Muscle of leg (tissue), 3 donors: ENCODE measurements at regions not wholly inside any gene's neighbourhood (a gene's known extent, or its start where the extent isn't known, plus 50 kb on each side); places are given as distances from the start of the nearest gene placed in this dataset.
"Not testable (repeated sequence)": the region's sequence is repeated elsewhere in the genome, so short reads cannot be mapped to it uniquely, and the experiment has no call there.

Experiments
- DNase-seq: peaks from one replicate; pipeline ENCODE4 v3.0.0; 2013
- H3K27ac ChIP-seq: one replicate; pipeline ENCODE4 v1.5.1; 2013; ENCODE audit warnings: mild to moderate bottlenecking, low read length, control low read depth
- H3K27me3 ChIP-seq: one replicate; pipeline ENCODE4 v1.6.1; 2013; ENCODE audit warnings: low read length; ENCODE audit not compliant: control insufficient read depth, insufficient read depth
- H3K36me3 ChIP-seq: one replicate; pipeline ENCODE4 v1.6.1; 2013; ENCODE audit warnings: low read length; ENCODE audit not compliant: control insufficient read depth, insufficient read depth
- H3K4me1 ChIP-seq: one replicate; pipeline ENCODE4 v1.6.1; 2013; ENCODE audit warnings: low read length; ENCODE audit not compliant: control insufficient read depth, insufficient read depth
- H3K4me3 ChIP-seq: one replicate; pipeline ENCODE4 v1.5.1; 2013; ENCODE audit warnings: low read length, control low read depth
- H3K9me3 ChIP-seq: replicated peaks from 2 replicates; pipeline ENCODE4 v1.6.1; 2013; ENCODE audit warnings: low read depth, low read length; ENCODE audit not compliant: control insufficient read depth
- WGBS: methylation state at CpG from one replicate; pipeline ENCODE4 v1.1.5; 2013; ENCODE audit warnings: missing lambda C conversion rate; ENCODE audit not compliant: insufficient coverage; 5-methylcytosine and 5-hydroxymethylcytosine counted together

DNA sequence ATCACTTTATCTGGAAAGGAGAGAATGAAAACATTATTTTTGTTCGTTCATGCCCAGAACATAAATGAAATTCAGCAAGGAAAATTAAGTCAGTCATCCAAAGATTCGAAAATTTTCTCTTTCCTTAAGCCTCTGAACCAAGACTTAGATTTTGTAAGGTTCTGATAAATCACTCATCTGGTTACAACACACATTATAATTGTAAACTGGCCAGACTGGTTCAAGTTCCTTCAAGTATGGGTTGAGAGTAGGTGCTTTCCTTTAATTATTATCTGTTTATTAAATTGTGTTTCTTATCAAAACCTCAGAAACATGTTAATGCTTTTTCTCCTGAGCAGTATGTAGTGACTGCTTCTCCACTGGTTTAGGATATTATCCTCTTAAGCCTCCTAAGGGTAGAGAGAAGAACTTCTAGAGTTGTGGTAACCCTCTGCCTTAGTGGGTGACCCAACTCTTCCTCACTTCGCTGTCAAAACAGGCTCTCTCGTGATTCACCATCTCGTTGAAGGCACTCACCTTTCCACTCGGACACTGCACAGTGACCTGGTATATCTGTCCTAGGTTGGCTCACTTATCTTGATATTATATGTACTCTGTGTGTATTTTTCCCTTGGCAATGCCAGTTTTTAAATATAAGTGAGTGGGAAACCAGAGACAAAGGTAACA is 325.9 kb downstream of the PAX3 start:
- Histone ChIP-seq H3K27me3 (no peaks in the 10 kb centered on the region), H3K9me3 (no peaks in the 10 kb centered on the region), H3K27ac (no peak overlapping the region), H3K4me3 (no peak overlapping the region), H3K4me1 (no peaks in the 10 kb centered on the region), H3K36me3 (no peaks in the 10 kb centered on the region)
- no CpG with 5 or more reads among the region's 6 CpGs for WGBS
- no peak for DNase-seq

DNA sequence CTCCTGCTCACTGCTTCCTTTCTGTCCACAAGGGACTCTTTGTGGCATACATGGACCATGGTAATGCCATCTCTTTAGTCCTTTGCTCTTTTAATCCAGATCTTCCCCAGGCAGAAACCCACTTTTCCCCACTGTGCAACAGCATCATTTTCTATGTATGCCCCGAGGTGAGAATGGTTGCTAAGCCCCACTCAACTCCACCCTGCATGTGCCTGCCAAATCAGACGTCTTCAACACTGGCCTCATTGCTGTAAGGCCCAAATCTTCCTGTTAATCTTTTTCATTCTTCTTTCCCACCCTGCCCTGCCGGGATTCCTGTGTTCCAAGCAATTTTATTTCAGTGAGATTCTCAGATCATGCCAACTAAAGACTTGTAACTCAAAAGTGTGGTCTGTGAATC is 328.4 kb downstream of the PAX3 start:
- H3K9me3 ChIP-seq: no peaks in the 10 kb centered on the region
- H3K27ac ChIP-seq: no peak overlapping the region
- no peak overlapping the region for H3K4me3 ChIP-seq
- DNase-seq: no peak
- H3K36me3 ChIP-seq: no peaks in the 10 kb centered on the region
- no peaks in the 10 kb centered on the region for H3K27me3 ChIP-seq
- H3K4me1 ChIP-seq: no peaks in the 10 kb centered on the region
- WGBS: 18% methylated on average over 2 of the region's 3 CpGs

DNA sequence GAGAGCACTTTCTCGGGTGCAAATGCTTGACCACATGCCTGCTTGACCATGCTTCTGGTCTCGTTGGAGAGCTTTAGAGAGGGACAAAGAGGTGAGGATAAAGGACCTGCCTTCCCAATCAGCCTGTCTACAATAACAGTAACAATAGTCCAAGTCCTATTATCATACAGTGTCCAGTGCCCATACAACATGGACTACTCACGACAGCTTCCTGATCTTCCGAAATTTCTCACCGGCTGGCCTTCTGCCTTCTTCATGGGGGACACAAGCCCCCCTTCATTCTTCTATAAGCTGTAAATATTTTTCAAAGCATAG is 329.0 kb downstream of the PAX3 start:
- Histone ChIP-seq H3K27ac (no peak overlapping the region), H3K27me3 (no peaks in the 10 kb centered on the region), H3K4me1 (no peaks in the 10 kb centered on the region), H3K4me3 (no peak overlapping the region), H3K36me3 (no peaks in the 10 kb centered on the region), H3K9me3 (no peaks in the 10 kb centered on the region)
- DNase-seq: no peak
- 88% methylated on average over 3 of the region's 5 CpGs for WGBS

DNA sequence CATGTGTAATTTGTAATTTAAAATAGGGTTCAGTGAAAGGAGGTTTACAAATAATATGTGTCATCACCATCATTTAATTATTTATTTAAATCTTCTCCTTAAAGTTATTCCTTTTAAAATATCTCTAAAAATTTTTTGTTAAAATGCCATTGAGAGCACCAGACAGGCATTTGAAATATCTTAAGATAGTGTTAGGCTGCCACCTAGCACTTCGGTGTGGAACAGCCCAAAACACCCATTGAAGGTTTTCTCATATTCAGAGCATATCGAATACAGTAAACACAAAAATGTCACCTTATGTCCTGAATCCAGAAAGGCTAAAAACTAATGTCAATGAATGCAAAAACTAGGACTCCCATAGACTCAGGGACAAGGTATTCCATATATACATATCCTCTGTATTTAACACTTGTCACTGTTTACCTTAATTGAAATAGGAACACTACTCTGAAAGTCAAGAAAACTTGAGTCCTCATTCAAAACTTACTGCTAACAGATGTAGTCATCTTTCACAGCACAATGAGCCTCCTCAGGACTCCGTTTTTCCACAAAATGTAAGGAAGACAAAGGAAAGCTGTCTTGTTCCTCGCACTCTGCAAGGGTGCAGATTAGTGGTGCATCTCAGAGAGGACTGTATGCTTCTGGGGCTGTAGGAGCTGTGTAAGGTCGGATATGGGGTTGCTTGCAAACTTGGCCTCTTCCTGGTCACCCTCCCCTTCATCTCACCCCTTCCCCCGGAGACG is 329.5 kb downstream of the PAX3 start:
- no CpG with 5 or more reads among the region's 7 CpGs for WGBS
- DNase-seq: peak; percentile 65
- no peaks in the 10 kb centered on the region for H3K27me3 ChIP-seq
- no peaks in the 10 kb centered on the region for H3K36me3 ChIP-seq
- no peak overlapping the region for H3K4me3 ChIP-seq
- H3K4me1 ChIP-seq: no peaks in the 10 kb centered on the region
- no peak overlapping the region for H3K27ac ChIP-seq
- H3K9me3 ChIP-seq: no peaks in the 10 kb centered on the region

DNA sequence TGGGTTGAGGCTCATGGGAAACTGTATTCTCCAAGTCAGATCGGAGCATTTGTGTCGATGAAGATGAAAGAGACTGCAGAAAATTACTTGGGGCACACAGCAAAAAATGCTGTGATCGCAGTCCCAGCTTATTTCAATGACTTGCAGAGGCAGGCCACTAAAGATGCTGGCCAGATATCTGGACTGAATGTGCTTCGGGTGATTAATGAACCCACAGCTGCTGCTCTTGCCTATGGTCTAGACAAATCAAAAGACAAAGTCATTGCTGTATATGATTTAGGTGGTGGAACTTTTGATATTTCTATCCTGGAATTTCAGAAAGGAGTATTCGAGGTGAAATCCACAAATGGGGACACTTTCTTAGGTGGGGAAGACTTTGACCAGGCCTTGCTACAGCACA is 336.6 kb downstream of the PAX3 start:
- H3K27me3 ChIP-seq: no peaks in the 10 kb centered on the region
- H3K36me3 ChIP-seq: no peaks in the 10 kb centered on the region
- WGBS: 92% methylated on average over 5 of the region's 5 CpGs
- no peak overlapping the region for H3K4me3 ChIP-seq
- H3K4me1 ChIP-seq: no peaks in the 10 kb centered on the region
- DNase-seq: no peak
- no peaks in the 10 kb centered on the region for H3K9me3 ChIP-seq
- no peak overlapping the region for H3K27ac ChIP-seq

DNA sequence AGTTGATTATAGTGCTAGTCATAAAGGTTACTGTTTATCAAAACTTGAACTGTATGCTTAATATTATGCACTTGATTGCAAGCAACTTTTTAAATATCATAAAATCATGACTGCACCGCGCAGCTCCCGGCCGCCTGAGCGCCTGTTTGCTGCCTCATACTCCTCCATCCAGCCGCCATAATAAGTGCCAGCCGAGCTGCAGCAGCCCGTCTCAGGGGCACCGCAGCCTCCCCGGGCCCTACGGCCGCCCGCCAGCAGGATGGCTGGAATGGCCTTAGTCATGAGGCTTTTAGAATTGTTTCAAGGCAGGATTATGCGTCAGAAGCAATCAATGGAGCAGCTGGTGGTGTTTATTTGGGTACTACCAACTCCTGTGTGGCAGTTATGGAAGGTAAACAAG is 337.2 kb downstream of the PAX3 start:
- 88% methylated on average over 12 of the region's 14 CpGs for WGBS
- no peak overlapping the region for H3K4me3 ChIP-seq

DNA sequence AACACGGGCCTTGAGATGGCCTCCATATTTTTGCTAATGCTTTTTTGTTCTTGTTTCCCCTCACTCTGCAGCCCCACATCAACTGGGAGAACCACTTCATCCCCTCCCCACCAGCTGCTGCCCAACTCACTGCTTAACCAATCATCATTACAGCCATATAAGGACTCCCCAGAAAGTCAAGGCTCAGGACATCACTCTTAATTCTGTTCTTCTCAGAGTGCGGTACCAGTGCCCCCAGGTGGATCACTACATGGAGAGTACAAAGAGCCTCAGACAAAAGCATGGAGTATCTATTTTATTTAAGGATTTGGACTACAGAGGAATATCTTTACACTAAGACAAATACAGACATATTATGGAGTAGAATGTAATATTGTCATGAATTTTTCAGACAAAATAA is 340.6 kb downstream of the PAX3 start:
- DNase-seq: no peak
- WGBS: 62% methylated on average over 1 of the region's 2 CpGs

More for the DNA sequence above, 337.2 kb downstream of the PAX3 start:
- H3K27me3 ChIP-seq: no peaks in the 10 kb centered on the region
- no peak overlapping the region for H3K27ac ChIP-seq
- H3K4me1 ChIP-seq: no peaks in the 10 kb centered on the region
- no peak for DNase-seq
- no peaks in the 10 kb centered on the region for H3K9me3 ChIP-seq
- no peaks in the 10 kb centered on the region for H3K36me3 ChIP-seq

DNA sequence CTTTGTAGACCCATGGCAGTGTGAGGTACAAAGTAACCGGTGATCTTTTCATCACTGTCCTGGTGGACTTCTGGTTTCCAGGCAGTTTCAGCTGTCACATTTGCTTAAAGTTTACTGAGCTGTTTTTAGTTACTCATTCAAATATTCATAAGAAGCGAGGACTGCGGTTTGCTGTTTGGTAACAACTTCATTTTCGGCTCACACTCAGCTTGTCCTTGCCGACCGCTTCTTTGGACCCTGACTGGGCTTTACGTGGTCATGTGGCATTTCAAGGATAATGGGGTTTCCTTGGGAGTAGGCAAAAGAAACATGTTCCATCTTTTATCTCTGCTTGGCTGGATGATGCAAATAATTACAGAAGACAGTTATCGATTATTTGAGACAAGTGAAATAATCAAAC is 350.7 kb downstream of the PAX3 start:
- 100% methylated on average over 2 of the region's 8 CpGs for WGBS
- Histone ChIP-seq H3K9me3 (no peaks in the 10 kb centered on the region), H3K4me3 (no peak overlapping the region), H3K27ac (no peak overlapping the region), H3K36me3 (no peaks in the 10 kb centered on the region), H3K27me3 (no peaks in the 10 kb centered on the region), H3K4me1 (no peaks in the 10 kb centered on the region)
- no peak for DNase-seq

More for the DNA sequence above, 340.6 kb downstream of the PAX3 start:
- no peak overlapping the region for H3K27ac ChIP-seq
- no peaks in the 10 kb centered on the region for H3K9me3 ChIP-seq
- no peaks in the 10 kb centered on the region for H3K27me3 ChIP-seq
- no peak overlapping the region for H3K4me3 ChIP-seq
- no peaks in the 10 kb centered on the region for H3K4me1 ChIP-seq
- H3K36me3 ChIP-seq: no peaks in the 10 kb centered on the region

DNA sequence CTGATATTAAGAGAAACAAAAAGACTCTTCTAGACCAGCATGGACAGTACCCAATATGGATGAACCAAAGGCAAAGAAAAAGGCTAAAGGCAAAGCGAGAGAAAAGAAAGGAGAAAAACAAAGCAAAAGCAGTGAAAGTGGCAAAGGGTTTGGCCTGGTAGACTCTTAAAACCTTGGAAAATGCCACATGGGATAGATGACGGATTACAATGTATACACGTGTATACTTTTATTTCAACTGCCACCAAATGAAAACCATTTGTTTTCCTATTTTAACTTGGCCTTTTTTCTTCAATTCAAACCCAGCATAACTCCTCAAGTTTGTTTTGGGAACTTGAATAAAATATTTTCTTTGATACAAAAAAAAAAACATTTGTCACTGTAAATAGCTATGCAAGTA is 354.3 kb downstream of the PAX3 start:
- not testable (repeated sequence) for DNase-seq, H3K36me3 ChIP-seq, H3K27ac ChIP-seq, H3K27me3 ChIP-seq, H3K4me1 ChIP-seq, H3K4me3 ChIP-seq, H3K9me3 ChIP-seq
- WGBS: 100% methylated on average over 1 of the region's 3 CpGs

DNA sequence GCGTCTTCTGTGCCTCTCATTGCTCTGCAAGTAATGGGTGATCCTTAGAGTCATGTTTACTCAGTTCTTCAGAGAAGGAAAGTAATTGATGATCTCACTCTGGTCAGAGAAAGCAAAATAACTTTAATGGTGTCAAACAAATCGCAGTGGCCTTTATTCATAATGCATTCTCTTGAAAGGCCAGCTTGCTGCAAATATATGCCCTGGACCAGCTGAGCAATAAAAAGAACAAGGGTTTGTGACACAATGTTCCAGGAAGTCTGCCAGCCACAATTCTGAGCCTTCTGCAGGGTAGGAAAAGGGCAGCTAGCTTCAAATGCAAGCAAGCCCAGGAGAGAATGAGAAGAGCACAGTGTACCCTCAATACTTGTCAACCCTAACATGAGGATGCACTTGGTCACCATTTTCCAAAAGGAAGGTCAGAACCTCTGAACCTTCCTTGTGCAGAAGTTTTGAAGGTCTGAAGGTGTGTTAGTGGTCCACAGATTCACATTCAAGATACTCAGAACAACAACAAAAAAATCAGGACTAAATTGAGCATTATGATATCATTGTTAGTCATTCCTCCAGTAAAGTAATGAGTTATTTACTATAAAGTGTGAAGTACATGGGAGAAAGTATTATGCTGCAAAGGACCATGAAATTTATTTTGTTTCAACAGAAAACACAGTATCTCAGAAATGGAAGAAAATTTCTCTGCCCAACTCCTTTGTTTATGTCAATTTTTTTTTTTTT is 355.6 kb downstream of the PAX3 start:
- no peaks in the 10 kb centered on the region for H3K27me3 ChIP-seq
- H3K4me3 ChIP-seq: no peak overlapping the region
- WGBS: 77% methylated on average over 1 of the region's 2 CpGs
- H3K4me1 ChIP-seq: no peaks in the 10 kb centered on the region
- DNase-seq: peak; percentile 24
- no peaks in the 10 kb centered on the region for H3K36me3 ChIP-seq
- H3K9me3 ChIP-seq: no peaks in the 10 kb centered on the region
- H3K27ac ChIP-seq: no peak overlapping the region
